B cell (primary cell): ENCODE measurements at regions not wholly inside any gene's neighbourhood (a gene's known extent, or its start where the extent isn't known, plus 50 kb on each side); places are given as distances from the start of the nearest gene placed in this dataset.

Experiments used
- ATAC-seq: fragments of 200-7000 bp; cut with Tn5 transposase; one replicate; pipeline ENCODE4 v1.10.0; 2021; ENCODE audit warnings: low read depth, mild to moderate bottlenecking, moderate number of reproducible peaks, moderate library complexity
- CTCF ChIA-PET: fragments of 350-600 bp; sonication (Branson Sonifier 250); formaldehyde crosslinking; loops from one replicate; lab custom pipeline; 2021; ENCODE audit warnings: antibody characterized with exemption, inconsistent platforms; lab: Charles Lee
- POLR2A ChIA-PET: fragments of 350-600 bp; sonication (Branson Sonifier 250); formaldehyde crosslinking; loops from one replicate; lab custom pipeline; 2021; ENCODE audit warnings: antibody characterized with exemption; lab: Charles Lee
- DNase-seq: peaks from one replicate; pipeline ENCODE4 v3.0.0; 2013
- H2AFZ ChIP-seq: 2 replicates; pipeline ENCODE4 v1.6.1; 2012; ENCODE audit warnings: mild to moderate bottlenecking, low read depth, low read length; ENCODE audit not compliant: insufficient read depth, poor library complexity, severe bottlenecking
- H3K27ac ChIP-seq, 2 donors: 1 replicate in 1 of 2; 2 replicates in 1 of 2; pipeline ENCODE4 v1.5.1; 2012 to 2013; ENCODE audit warnings: low read length in 2 of 2, mild to moderate bottlenecking in 2 of 2, moderate library complexity in 1 of 2
- H3K27me3 ChIP-seq, 4 experiments: fragments of 200-600 bp in 1 of 4; sonication (generic) in 1 of 4; replicated peaks in 1 of 4; 1 replicate in 2 of 4; 2 replicates in 2 of 4; pipeline versions ENCODE4 v1.6.1 to v1.7.0; 2013 to 2016; ENCODE audit warnings: low read length in 3 of 4, mild to moderate bottlenecking in 2 of 4, mixed read lengths in 1 of 4, moderate library complexity in 1 of 4; ENCODE audit not compliant: insufficient read depth in 4 of 4, control insufficient read depth in 3 of 4; ENCODE audit errors: control extremely low read depth in 1 of 4
- H3K36me3 ChIP-seq, 2 experiments: replicated peaks in 1 of 2; 1 replicate in 1 of 2; 2 replicates in 1 of 2; pipeline versions ENCODE4 v1.6.1 to v1.7.1; 2013; ENCODE audit warnings: low read length in 1 of 2; ENCODE audit not compliant: insufficient read depth in 2 of 2, control insufficient read depth in 1 of 2; ENCODE audit errors: control extremely low read depth in 1 of 2, extremely low read depth in 1 of 2
- H3K4me1 ChIP-seq, 2 donors: fragments of 200-600 bp in 1 of 2; sonication (generic) in 1 of 2; 1 replicate in 1 of 2; 2 replicates in 1 of 2; pipeline versions ENCODE4 v1.5.1 to v1.6.1; 2013 to 2017; ENCODE audit warnings: low read length in 2 of 2; ENCODE audit not compliant: control insufficient read depth in 2 of 2, insufficient read depth in 2 of 2
- H3K4me2 ChIP-seq: replicated peaks from 2 replicates; pipeline ENCODE3; 2012; ENCODE audit warnings: mild to moderate bottlenecking, low read depth, low read length; ENCODE audit not compliant: poor library complexity, severe bottlenecking
- H3K4me3 ChIP-seq, 5 experiments: fragments of 200-600 bp in 1 of 5; sonication (generic) in 1 of 5; 1 replicate in 3 of 5; 2 replicates in 2 of 5; pipeline versions ENCODE4 v1.5.1 to v1.7.0; 2011 to 2016; ENCODE audit warnings: low read length in 4 of 5, mild to moderate bottlenecking in 4 of 5, low read depth in 2 of 5, control low read depth in 1 of 5, moderate library complexity in 1 of 5; ENCODE audit not compliant: insufficient read depth in 1 of 5; ENCODE audit errors: control extremely low read depth in 1 of 5, extremely low read depth in 1 of 5
- H3K79me2 ChIP-seq: fragments of 200-600 bp; sonication (generic); one replicate; pipeline ENCODE4 v1.6.0; 2016; ENCODE audit warnings: low read length; ENCODE audit not compliant: control insufficient read depth, insufficient read depth
- H3K9ac ChIP-seq: fragments of 200-600 bp; sonication (generic); 2 replicates; pipeline ENCODE4 v1.6.1; 2017; ENCODE audit warnings: mild to moderate bottlenecking, low read length, moderate library complexity
- H3K9me3 ChIP-seq, 3 donors: one replicate each; pipeline versions ENCODE4 v1.6.1 to v1.7.1; 2013; ENCODE audit warnings: low read length in 2 of 3; ENCODE audit not compliant: control insufficient read depth in 2 of 3, insufficient read depth in 1 of 3; ENCODE audit errors: control extremely low read depth in 1 of 3
- H4K20me1 ChIP-seq: 2 replicates; pipeline ENCODE4 v1.6.0; 2012; ENCODE audit warnings: mild to moderate bottlenecking, low read length; ENCODE audit not compliant: insufficient read depth, control insufficient read depth, poor library complexity, severe bottlenecking
- H3K27ac Mint-ChIP-seq: one replicate; pipeline ENCODE4 v1.8.0; 2021; ENCODE audit warnings: mixed read lengths
- H3K27me3 Mint-ChIP-seq: one replicate; pipeline ENCODE4 v1.8.0; 2021; ENCODE audit warnings: mixed read lengths
- H3K4me1 Mint-ChIP-seq: one replicate; pipeline ENCODE4 v1.8.0; 2021; ENCODE audit warnings: mixed read lengths
- H3K4me3 Mint-ChIP-seq: one replicate; pipeline ENCODE4 v1.8.0; 2021; ENCODE audit warnings: mixed read lengths
- H3K9me3 Mint-ChIP-seq: one replicate; pipeline ENCODE4 v1.8.0; 2022; ENCODE audit warnings: mixed read lengths; ENCODE audit not compliant: insufficient read depth
- EZH2 ChIP-seq: IDR thresholded peaks from 2 replicates; pipeline ENCODE4 v1.6.1; 2012; ENCODE audit warnings: borderline replicate concordance, low read depth, mild to moderate bottlenecking, moderate library complexity, low read length; ENCODE audit not compliant: insufficient read depth, poor library complexity, severe bottlenecking
- WGBS: methylation state at CpG from one replicate; pipeline ENCODE4 v1.1.5; 2013; ENCODE audit warnings: missing lambda C conversion rate; ENCODE audit not compliant: insufficient coverage; 5-methylcytosine and 5-hydroxymethylcytosine counted together
- intact Hi-C: fragments of 100-400 bp; cut with micrococcal nuclease; formaldehyde crosslinking; loops from one replicate; pipeline ENCODE4 v1.10.0; 2022
- TF ChIP-seq, protein P1 (sequence below): fragments of 200-600 bp; IDR thresholded peaks from one replicate; pipeline ENCODE4 v1.8.0; 2022; ENCODE audit warnings: antibody characterized with exemption, mild to moderate bottlenecking

DNA sequence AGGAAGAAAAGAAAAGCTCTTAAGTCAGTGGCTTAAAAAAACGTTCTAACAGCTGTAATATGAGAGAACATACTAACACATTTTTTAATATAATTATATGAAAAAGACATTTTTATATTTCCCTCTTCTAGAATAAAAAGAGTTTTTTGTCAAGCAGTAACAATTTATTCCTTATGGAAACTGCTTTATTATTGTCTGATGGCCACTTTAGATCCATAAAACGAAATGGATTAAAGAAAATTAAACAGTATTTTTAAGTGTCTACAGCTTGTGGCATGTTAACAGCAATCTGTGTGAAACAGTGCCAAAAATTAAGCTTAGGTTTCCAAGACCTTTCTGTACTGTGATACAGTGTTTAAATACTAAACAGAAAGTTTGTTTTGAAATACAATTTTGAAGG, 55.5 kb upstream of the TENM3 start:
- DNase-seq: no peak
- Histone ChIP-seq H3K4me2 (no peak overlapping the region), H3K4me3 (no peak overlapping the region), H3K79me2 (no peaks in the 10 kb centered on the region), H3K36me3 (no peaks in the 10 kb centered on the region), H4K20me1 (no peaks in the 10 kb centered on the region), H3K4me1 (no peaks in the 10 kb centered on the region), H3K9me3 (no peaks in the 10 kb centered on the region), H3K27me3 (no peaks in the 10 kb centered on the region), H3K27ac (no peak overlapping the region), H2AFZ (no peak overlapping the region), H3K9ac (no peak overlapping the region)
- Mint-ChIP-seq H3K4me3 (no peak overlapping the region), H3K9me3 (peaks cover 3% of the 10 kb centered on the region), H3K27me3 (no peaks in the 10 kb centered on the region), H3K27ac (no peak overlapping the region), H3K4me1 (no peaks in the 10 kb centered on the region)
- intact Hi-C loops: no loop called here
- no peak for ATAC-seq
- POLR2A ChIA-PET: no interaction called here
- no CpG with 5 or more reads among the region's 2 CpGs for WGBS
- TF ChIP-seq, protein P1, sequence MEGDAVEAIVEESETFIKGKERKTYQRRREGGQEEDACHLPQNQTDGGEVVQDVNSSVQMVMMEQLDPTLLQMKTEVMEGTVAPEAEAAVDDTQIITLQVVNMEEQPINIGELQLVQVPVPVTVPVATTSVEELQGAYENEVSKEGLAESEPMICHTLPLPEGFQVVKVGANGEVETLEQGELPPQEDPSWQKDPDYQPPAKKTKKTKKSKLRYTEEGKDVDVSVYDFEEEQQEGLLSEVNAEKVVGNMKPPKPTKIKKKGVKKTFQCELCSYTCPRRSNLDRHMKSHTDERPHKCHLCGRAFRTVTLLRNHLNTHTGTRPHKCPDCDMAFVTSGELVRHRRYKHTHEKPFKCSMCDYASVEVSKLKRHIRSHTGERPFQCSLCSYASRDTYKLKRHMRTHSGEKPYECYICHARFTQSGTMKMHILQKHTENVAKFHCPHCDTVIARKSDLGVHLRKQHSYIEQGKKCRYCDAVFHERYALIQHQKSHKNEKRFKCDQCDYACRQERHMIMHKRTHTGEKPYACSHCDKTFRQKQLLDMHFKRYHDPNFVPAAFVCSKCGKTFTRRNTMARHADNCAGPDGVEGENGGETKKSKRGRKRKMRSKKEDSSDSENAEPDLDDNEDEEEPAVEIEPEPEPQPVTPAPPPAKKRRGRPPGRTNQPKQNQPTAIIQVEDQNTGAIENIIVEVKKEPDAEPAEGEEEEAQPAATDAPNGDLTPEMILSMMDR: no peak
- no peak for TF ChIP-seq EZH2
- CTCF ChIA-PET: no interaction called here

- Histone ChIP-seq H3K4me1 (no peaks in the 10 kb centered on the region), H3K9ac (no peak overlapping the region), H3K79me2 (no peaks in the 10 kb centered on the region), H3K27ac (no peak overlapping the region), H3K36me3 (no peaks in the 10 kb centered on the region), H3K27me3 (no peaks in the 10 kb centered on the region), H3K9me3 (no peaks in the 10 kb centered on the region), H3K4me3 (no peak overlapping the region), H4K20me1 (no peaks in the 10 kb centered on the region), H3K4me2 (no peak overlapping the region), H2AFZ (no peak overlapping the region)
- CTCF ChIA-PET: no interaction called here
- Mint-ChIP-seq H3K27me3 (no peaks in the 10 kb centered on the region), H3K4me3 (no peak overlapping the region), H3K27ac (no peak overlapping the region), H3K9me3 (peaks cover 3% of the 10 kb centered on the region), H3K4me1 (no peaks in the 10 kb centered on the region)
- intact Hi-C loops: no loop called here
- no peak for TF ChIP-seq EZH2
- TF ChIP-seq, protein P1: no peak
- ATAC-seq (no peak), DNase-seq (no peak)
- POLR2A ChIA-PET: no interaction called here
- no CpG with 5 or more reads among the region's 3 CpGs for WGBS
Observed at GRCh38 chr4:182188622-182189021, 54.6 kb upstream of the TENM3 start.
